ENCODE measurements at regions not wholly inside any gene's neighbourhood (a gene's known extent, or its start where the extent isn't known, plus 50 kb on each side); places are given as distances from the start of the nearest gene placed in this dataset.

GRCh38 chr3:170727754-170728153 is 141.9 kb upstream of the SLC7A14 start (continued):
- TF ChIP-seq CHD7 (IDR thresholded peaks at IDR 0.05; ENCODE audit: low read depth, low read length): no peak
- TF ChIP-seq ZNF384 (IDR thresholded peaks at IDR 0.05; ENCODE audit: low read depth, low read length): 0 out of 2 replicates have a peak, but pooled peaks have one; percentile 7
- TF ChIP-seq JUND (IDR thresholded peaks at IDR 0.05; ENCODE audit: borderline replicate concordance, low read depth, low read length): peak; percentile 60; the same call in 1 of the 2 replicates
- TF ChIP-seq JUND (tag; IDR thresholded peaks at IDR 0.05; ENCODE audit: borderline replicate concordance, low read depth, low read length): no peak; the same call in 2 of the 3 replicates
- TF ChIP-seq ZNF583 (CRISPR knock-in tag; IDR thresholded peaks at IDR 0.05): no peak
- TF ChIP-seq STAT5A (IDR thresholded peaks at IDR 0.05; ENCODE audit: borderline replicate concordance, low read length): no peak; the same call in 1 of the 2 replicates
- TF ChIP-seq TBP (optimal IDR thresholded peaks at IDR 0.05; ENCODE audit: low read depth, low read length): no peak
- no peak for TF ChIP-seq DEAF1 (CRISPR knock-in tag; IDR thresholded peaks at IDR 0.05)
- TF ChIP-seq KDM4B (IDR thresholded peaks at IDR 0.05; ENCODE audit: borderline replicate concordance in 2 of 2, low read depth in 1 of 2): no peak
- no peak; the same call in 1 of the 2 replicates for TF ChIP-seq ZNF239 (CRISPR knock-in tag; IDR thresholded peaks at IDR 0.05)
- TF ChIP-seq SMARCA4 (IDR thresholded peaks at IDR 0.05): peak; percentile 62
- no peak for TF ChIP-seq NFATC3 (IDR thresholded peaks at IDR 0.05)
- TF ChIP-seq GATAD2A (IDR thresholded peaks at IDR 0.05): peak; percentile 75; the same call in 1 of the 2 replicates
- no peak for TF ChIP-seq MNT (conservative IDR thresholded peaks at IDR 0.05)
- TF ChIP-seq CBFA2T3 (IDR thresholded peaks at IDR 0.05): peak; percentile 66

Data from K562 (cell line).